GM19240 (cell line): ENCODE measurements at regions not wholly inside any gene's neighbourhood (a gene's known extent, or its start where the extent isn't known, plus 50 kb on each side); places are given as distances from the start of the nearest gene placed in this dataset.

Source experiments
- DNase-seq: peaks from one replicate; pipeline ENCODE4 v3.0.0; 2011; ENCODE audit warnings: low spot score; ENCODE audit not compliant: insufficient read length

DNA sequence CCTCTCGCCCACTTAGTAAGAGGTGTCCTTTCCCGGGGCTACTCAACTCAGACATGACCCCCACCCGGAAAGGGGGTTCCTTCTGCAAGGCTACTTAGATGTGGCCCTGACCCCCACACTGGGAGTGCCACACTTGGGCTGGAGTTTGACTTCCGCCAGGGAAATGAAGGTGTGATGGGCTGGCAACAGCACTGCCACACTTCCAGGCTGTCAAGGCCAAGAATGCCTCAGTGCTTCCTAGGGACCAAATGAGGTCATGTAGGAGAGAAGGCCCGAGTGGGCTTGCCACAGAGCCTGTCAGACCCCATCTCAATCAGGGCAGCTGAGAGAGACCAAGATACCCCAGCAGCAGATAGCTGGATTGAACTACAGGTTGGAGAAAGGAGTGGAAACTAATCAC lies 55.5 kb downstream of the DRD1 start:
- no peak for DNase-seq

DNA sequence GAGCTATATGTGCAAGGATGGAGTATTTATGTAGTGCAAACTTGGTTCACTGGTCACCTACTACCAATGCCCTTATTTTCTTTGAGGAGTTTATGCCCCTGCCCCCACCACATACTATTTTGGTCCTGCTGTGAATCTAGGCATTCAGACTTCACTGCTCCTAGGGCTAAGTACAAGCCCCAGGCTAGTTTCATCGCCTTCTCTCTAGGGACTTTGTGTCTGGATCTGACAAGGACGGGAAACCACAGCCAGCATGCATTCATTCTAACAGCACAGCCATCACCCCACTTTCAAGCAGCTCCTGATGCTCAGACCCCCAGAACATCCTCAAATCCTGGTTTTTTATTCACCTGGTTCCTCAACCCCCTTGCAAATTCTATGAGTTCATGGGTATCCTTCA lies 56.8 kb downstream of the DRD1 start:
- no peak for DNase-seq

DNA sequence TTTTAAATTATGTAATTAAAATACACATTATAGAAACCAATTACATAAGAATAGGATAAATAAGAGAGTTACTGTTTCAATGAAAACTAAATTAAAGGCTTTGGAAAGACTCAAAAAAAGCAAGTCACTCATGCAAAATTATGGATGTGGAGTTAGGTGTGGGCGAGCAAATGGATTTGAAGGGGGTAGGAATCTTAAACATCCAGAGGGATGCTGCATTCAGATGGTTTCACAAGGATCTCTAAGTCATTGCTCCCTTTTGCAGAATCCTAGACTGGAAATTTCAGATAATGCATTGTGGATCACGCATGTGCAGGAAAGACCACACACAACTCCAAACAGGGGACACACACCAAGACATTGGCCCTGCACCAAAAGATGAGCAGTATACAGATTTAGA lies 57.5 kb downstream of the DRD1 start:
- DNase-seq: no peak

DNA sequence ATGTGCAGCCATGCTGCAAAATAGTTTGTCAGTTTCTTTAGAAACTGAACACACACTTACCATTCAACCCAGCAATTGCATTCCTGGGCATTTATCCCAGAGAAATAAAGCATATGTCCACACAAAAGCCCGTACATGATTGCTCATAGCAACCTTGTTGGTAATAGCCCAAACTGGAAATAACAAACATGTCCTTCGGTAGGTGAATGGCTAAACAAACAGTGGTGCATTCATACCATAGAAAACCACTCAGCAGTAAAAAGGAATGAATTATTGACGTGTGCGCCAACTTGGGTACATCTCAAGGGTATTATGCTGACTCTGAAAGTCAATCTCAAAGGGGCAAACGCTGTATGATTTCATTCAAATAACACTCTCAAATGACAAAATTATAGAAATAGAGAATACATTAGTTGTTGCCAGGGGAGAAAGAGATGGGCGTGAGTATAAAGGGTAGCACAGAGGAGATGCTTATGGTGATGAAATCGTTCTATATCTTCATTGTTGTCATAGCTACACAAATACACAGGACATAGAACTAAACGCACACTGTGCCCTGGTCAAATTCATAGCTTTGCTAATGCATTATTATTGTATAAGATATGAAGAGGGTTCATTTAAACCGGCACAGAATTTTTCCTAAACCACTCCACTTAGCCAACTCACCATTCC lies 58.2 kb downstream of the DRD1 start:
- no peak for DNase-seq

DNA sequence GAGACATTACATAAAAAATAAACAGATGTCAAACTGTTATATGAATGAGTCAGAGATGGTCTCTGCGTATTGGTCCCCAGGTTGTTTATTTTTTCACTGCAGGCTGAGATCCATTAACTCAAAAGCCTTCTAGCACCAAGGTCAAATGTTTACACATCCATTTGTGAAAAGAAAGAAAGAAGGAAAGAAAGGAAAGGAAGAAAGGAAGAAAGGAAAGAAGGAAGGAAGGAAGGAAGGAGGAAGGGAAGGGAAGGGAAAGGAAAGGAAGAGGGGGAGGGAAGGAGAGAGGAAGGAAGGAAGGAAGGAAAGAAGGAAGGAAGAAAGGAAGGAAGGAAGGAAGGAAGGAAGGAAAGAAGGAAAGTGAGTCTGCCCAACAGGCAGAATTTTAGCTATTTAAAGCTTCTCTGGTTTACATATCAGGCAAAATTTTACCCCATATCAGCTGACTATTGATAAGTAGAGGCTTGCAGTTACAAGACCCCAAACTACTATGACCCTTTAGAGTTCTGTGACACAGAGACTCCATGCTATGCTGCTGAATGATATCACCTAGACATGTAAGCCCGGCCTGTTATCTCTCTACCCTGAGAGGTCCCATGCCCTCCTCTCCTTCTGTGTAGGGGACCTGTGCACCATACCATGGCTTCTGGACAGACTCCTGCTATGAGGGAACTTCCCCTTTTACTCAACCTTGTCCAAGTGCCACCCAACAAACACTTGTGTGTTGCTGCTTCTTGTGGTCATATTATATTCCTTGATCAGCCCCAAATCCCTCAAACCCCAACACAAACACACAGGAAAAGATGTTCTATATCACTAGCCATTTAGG lies 59.0 kb downstream of the DRD1 start:
- DNase-seq: no peak

DNA sequence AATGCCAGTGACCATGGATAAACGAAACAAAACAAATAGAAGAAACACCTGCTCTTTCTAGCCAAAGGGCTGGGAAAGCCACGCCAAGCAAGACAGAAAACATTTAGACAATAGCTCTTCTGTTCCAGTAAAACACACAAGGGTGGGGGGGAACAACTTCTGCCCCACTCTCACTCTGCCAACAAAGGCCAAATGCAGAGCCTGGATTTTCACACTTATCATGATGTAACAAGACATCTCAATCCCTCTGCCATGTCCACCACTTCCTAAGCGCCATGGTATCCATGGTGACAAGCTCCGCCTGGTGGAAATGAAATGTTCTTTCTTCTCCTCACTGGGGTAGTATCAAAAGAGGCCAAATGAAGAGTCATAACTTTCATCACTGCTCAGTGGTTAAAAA lies 60.6 kb downstream of the DRD1 start:
- DNase-seq: no peak

DNA sequence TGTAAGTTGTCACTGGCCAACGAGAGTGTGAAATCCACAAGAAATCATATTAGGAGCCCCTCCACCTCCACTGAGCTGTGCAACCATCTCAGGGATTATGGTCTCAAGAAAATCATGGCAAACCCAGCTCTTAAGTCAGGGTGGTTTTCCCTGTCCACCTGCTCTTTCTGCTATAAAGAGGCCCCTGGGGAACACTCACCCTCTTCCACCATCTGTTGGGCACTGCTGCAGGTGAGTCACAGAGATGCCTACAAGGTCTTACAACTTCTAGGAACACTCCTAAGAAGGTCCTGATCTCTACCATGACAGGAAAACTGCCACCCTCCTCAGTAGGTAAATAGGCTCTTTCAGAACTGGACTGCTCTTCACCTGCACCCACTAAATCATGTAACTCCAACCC lies 61.8 kb downstream of the DRD1 start:
- no peak for DNase-seq

DNA sequence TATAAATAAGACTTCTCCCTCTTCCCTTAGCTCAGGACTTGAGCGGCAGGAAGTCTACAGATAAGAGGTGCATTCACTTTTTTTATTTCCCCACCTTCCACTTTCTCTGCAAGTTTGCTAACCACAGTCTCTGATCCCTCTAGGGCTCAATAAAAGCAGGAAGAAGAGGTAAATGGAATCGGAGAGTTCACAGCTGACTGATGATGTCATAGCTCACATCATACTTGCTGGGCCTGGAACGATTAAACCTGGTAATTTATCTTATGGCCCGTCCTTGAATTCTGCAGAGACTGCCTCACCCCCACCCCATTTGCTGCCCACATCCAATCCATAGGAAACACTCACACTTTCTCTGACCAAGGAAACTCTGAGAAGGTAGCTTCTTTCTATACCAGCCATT lies 62.9 kb downstream of the DRD1 start:
- no peak for DNase-seq

DNA sequence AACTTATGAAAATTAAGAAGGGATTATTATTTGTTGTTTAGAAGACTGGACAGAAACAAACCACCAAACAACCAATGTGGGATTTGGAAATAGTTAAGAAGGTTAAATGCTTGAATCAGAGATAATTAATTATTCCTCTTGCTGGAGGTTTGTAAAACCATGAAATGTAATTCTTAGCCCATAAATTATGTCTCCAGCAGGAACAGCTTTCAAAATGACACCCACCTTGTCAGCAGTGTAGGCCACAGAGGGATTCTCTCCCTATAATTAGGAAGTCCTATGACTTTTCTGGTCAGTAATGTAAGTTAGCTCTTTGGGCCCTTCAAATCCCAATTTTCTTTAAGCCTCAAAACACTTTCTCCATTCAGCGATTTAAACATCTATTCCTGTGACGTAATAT lies 63.3 kb downstream of the DRD1 start:
- no peak for DNase-seq

DNA sequence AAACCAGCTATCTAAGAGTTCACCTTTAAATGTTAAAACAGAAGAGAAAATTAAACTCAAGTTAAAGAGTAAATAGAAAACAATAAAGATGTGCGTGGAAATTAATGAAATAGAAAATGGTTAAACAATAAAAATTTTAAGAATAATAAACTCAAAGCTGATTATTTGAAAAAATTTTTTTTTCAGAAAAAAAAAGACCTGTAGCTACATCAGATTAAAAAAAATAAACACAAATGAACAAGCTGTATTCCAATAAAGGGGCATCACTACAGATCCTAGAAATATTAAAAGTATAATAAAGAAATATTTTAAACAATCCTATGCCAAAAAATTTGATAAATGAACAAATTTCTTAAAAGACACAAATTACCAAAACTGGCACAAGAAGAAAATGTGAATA lies 64.1 kb downstream of the DRD1 start:
- no peak for DNase-seq

DNA sequence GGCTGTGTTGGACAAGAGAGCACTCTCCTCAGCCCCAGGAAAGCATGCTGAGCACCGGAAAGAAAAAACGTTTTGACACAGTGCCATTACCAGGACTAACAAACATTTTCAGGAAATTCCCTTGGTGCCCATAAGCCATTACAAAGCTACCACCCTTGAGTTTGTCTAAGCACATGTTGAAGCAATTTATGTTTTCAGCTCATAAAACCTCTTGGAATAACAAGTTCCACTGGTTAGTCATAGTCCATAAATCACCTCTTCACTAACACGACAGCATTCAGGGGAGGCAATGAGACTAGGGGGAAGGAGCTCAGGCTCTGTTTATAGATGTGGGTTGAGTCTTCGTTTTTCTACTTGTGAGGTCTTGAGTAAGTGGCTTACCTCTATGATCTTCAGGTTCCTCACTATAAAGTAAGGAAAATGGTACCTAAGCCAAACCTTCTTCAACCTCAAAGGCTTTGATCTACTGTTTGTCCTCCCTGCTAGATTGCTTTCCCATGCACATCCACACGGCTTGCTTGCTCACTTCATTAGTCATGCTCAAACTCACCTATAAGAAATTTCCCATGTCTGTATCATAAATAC lies 65.4 kb downstream of the DRD1 start:
- DNase-seq: no peak

DNA sequence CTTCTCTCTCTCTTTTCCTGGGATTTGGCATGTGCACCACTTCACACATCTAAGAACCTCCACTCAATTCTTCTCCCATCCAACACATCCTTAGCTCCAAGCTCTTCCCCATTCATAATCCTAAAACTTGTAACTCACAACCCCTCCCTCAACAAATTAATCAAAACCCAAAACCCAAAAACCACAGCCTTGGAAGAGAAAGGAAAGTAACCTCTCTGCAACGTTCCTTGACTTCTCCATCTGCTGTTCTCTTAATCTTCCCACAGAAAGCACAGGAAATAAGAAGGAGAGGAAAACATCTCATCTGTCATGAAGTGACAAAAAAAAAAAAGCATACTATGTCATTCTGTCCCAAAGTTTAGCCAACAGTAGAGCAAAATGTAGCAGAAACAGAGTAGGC lies 66.2 kb downstream of the DRD1 start:
- no peak for DNase-seq

DNA sequence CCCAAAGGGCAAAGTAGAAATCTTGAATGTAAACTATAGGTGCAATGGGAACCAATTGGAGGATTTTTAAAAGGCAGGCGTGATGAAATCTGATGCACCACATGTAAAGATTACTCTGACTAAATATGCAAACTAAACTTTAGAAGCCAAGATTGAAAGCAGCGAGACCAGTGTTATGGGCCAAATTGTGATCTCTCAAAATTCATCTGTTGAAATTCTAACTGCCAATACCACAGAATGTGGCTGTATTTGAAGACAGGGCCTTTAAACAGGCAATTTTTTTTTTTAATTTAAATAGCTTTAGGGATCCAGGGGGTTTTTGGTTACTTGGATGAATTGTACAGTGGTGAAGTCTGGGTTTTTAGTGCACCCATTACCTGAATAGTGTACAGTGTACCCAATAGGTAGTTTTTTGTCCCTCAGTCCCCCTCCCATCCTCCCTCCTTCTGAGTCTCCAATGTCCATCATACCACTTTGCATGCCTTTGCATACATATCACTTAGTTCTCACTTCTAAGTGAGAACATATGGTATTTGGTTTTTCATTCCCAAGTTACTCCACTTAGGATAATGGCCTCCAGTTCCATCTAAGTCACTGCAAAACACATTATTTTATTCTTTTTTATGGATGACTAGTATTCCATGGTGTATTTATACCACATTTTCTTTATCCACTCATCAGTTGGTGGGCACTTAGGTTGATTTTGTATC lies 69.7 kb downstream of the DRD1 start:
- DNase-seq: no peak

DNA sequence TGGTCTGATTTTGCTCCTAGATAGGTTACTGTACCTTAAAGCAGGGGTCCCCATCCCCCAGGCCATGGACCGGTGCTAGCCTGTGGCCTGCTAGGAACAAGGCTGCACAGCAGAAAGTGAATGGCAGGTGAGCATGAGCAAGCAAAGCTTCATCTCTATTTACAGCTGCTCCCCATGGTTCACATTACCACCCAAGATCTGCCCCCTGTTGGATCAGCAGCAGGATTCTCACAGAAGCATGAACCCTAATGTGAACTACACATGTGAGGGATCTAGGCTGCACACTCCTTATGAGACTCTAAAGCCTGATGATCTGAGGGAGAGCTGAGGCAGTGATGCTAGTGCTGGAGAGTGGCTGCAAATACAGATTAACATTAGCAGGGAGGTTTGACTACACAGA lies 78.1 kb downstream of the DRD1 start:
- DNase-seq: no peak

DNA sequence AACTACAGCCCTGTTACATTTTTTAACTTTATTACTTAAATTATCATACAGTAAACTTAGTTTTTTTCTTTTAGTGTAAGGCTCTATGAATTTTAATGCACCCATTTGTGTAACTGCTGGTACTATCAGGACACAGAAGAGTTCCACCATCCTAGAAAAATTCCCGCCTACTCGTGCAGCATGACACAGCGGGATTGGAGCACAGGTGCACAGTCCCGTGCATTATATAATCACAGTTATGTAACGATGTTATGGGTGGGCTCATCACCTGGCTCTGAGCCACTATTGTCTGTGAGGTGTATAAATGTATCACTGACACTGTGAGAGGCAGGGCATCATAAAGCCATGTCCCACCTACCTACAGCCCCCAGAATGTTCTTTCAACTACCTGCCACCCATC lies 80.7 kb downstream of the DRD1 start:
- DNase-seq: no peak

DNA sequence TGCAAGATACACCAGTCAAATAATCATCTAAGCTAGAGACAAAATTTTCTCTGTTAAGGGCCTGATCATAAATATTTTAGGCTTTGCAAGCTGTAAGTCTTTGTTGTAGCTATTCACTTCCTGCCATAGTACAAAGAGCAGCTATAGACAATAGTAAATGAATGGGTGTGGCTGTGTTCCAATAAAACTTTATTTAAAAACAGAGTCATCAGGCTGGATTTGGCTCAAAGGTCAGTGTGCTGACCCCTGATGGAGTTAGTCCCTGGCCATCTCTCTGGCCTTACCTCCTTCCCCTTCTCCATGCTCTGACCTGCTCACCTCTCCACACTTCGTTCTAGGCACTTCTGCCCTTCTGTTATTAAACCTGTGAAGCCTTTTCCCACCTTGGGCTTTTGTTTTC lies 86.0 kb downstream of the DRD1 start:
- DNase-seq: no peak

DNA sequence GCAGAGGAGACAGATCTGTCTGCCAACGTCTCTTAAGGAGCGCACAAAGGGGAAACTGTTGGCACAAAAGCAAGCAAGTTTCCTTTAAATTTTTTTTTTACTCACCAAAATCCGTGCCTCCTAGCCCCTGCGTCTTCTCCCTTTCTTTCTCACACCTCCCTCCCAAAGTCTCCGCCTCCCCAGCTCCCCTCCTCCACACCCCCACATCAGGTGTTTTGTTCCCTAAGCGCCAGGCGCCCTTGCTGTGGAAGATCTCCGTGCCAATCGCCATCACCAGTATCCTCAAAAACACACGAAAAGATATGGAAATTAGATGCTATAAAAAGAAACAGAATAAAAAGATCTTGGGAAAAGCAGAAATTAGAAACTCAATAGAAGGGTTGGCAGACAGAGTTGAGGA lies 87.6 kb downstream of the DRD1 start:
- no peak for DNase-seq

DNA sequence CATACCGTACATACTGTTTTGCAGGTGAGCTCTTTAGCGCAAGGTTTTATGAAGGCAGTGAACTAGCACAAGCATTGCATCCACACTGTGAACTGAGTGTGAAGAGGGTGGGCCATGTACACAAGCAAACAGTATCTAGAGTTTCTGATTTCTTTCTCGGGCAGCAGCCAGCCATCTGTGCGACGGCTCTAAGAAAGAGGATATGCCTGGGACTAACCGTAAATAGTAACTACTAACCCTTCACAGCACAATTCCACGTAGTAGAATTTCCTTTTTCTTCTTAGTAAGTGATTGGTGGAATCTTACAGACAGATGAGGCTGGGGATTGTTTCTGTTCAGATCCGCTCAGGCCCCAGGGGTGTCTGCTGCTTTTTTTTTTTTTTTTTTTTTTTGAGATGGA lies 89.0 kb downstream of the DRD1 start:
- no peak for DNase-seq

DNA sequence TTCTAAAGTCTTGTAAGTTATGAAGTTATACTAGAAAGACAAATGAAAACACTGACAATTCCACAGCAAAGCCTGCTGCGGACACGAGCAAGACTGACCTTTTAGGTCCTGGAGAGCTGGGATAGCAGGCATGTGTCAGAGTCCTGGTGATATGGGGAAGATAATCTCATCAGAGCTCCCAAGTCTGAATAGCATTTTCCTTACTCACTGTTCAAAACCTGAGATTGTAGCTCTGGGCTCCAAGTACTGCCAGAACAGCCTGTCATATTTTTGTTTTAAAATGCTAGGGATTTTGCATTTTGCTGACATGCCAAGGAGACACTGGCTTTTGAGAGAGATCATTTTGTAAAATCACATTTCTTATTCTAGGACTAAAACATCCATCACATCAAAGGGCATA lies 90.1 kb downstream of the DRD1 start:
- no peak for DNase-seq

DNA sequence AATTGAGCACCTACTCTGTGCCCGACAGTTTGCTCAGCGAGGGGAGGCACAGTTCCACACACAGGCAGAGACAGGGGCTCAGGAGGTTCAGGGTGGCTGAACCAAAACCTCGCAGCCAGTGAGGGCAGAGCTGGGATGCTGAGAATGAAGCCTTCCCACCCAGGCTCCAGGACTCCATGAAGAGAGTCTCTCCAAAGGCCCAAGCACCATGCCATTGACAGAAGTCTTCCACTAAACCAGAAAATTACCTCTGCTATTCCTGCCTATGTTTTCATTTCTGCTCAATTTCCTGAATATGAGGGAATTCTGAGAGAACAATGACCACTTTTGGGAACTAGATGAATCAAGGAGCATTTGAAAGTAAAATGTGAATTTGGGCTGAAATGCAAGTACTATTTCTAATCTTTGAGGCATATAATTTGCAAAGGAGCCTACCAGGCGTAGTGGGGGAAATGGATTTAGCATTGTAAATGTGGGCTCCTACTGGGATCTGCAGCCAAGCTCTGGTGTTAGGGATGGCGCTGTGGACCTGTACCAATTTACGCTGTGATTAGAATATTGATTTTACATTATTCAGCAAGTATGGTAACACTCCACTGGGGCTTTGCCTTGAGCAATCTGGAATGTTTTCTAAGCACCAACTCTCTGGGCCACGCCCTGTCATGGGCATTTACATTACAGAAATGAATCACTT lies 91.9 kb downstream of the DRD1 start:
- DNase-seq: no peak

DNA sequence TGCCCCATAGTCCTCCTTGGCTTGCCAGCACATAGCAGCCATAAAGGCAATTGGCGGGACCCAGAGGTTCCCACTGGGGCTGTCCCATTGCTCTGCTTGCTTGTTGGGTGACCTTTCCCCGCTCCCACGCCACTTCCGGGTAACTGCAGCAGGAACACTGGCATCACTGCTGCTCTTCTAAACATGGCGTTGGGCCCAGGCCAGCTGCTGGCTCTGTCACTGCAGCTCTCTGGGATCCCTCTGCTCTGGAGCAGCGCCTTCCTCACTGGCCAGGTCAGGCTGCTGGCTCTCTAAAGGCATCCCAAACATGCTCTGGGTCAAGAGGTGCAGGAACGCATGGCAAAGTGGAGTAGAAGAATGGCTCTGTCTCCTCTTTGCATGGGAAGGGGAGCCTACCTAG lies 92.9 kb downstream of the DRD1 start:
- no peak for DNase-seq

DNA sequence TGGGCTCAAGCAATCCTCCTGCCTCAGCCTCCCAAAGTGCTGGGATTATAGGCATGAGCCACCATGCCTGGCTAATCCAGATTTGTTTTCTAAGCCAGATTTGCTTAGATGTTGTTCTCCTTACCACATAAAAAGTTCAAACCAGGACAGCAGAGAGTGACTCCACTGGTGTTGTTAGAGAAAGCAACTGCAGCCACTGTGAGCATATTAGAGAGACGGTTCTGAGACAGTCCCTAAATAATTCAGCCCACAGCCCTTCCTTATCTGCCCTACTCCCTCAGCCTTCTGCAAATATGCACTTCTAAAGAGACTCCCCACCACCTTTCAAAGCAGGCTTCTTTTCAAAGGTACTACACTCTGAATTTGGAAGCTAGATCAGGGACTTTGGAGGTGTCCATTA lies 96.1 kb downstream of the DRD1 start:
- no peak for DNase-seq
